Fibroblast of upper back skin (primary cell): ENCODE measurements at regions not wholly inside any gene's neighbourhood (a gene's known extent, or its start where the extent isn't known, plus 50 kb on each side); places are given as distances from the start of the nearest gene placed in this dataset.
A peak's percentile ranks its signal among the peaks of the same experiment; 100 is the strongest.

Source experiments
- DNase-seq: peaks from one replicate; pipeline ENCODE4 v3.0.0-alpha.2; 2013

DNA sequence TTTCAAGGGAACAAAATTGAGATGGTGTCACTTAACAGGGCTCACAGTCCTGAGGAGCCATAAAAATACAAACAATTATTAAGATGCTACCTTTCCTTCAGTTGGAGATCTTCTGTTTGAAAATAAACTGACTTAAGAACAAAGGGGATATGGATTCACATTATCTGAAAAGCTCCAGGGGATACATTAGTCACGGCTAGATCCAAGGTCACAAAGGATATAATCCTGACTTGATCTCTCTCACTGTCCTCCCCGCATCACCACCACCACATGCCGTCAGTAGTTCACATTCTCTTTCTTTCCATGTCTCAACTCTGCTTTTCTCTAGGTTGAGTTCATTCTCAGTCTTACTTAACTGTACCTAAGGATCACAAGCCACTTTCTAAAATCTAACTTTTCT lies 530.4 kb upstream of the MARCKS start:
- DNase-seq = no peak

DNA sequence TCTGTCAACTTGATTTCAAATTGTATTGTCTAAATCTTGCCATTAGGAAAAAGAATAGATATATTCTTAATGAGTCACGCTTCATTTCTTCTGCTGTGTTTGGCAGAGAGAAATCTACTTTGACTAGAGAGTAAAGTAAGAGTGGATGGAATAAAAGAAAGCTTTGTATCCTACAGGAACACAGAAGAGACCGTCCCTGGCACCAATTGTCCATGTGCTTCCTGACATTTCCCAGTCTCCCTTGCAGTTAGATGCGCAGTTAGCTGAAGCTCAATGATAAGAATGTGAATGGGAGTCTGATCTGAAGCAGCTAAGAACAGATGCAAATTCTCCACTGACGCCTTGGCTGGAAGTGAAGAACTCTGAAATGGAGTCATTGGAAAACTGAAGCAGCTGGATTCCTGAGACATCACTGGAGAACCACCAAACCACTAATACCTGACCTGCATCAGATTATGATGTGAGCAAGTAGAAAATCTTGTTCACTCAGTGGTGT lies 528.2 kb upstream of the MARCKS start:
- DNase-seq = peak; percentile 84

DNA sequence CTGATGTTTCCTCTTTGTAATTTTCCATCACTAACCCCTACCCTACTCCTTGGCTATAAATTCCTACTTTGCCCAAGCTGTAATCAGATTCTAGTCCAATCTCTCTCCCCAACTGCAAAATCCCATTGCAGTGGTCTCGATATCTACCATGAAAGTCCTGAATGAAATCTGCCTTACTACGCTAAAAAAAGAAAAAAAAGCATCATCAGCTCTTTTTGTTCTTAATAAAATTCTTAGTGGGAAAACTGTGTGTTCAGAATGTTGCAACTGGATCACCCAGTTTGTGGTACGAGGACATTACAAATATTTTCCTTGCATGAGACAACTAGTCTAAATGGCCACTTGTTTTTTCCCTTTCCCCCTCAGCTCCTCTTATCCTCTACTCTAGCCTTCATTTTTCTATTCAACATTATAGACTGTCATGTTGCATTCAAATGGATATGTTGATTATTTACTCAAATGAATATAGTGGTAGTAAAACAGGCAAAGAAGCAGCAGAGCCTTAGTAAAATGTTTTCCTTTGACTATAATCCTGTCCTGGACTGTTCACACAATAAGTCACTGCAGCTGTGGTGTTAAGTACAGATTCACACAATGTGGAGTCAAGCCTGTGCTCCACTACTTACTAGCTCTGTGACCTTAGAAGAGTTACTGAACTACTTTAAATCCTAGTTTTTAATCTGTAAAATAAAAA lies 527.1 kb upstream of the MARCKS start:
- DNase-seq = no peak

DNA sequence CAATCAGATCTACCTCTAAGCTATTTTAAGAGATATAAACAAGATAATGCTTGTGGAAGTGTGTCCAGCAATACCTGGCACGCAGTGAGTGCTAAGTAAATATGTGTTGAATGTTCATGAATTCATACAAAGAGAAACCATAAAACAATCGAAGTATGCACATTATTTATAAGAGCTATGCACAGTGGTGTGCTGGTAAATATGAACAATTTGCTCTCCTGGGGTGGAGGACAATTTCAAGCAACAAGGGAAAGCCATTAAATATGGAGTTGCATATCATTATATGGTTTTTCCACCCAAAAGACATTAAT lies 526.6 kb upstream of the MARCKS start:
- DNase-seq = no peak

DNA sequence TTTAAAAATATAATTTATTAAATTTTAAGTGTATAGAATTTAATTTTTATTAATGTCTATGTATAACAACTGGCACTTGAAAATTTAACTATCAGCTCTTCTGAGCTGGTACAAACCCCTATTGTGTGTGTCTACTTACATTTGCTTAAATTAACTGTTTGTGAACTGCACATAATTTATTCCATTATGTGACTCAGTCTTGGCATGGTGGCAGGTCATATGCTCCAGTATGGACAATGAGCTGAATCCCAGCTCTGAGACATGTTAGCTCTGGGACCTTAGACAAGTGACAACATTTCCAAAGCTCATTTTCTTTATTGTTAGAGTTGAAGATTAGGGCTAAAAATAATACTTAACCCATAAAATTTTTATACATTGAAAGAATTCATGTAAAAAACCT lies 526.1 kb upstream of the MARCKS start:
- DNase-seq = no peak

DNA sequence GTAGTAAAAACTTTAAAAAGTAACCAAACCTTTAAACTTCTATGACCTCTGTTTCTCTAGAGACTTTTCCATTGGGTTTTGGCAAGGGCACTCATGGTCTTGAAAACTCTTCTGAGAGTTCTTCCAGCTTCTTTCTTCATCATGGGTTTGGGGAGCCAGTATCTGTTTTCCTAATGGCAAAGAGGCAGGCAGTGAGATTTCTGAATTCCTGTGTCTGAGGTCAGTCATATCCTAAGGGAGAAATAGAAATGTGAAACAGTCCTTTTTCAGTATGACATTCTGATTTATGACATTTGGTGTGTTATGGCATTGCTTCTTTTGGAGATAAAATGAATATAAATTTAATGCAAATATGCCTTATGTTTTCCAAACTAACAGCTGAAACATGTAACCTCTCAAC lies 518.5 kb upstream of the MARCKS start:
- peak; percentile 90 for DNase-seq

DNA sequence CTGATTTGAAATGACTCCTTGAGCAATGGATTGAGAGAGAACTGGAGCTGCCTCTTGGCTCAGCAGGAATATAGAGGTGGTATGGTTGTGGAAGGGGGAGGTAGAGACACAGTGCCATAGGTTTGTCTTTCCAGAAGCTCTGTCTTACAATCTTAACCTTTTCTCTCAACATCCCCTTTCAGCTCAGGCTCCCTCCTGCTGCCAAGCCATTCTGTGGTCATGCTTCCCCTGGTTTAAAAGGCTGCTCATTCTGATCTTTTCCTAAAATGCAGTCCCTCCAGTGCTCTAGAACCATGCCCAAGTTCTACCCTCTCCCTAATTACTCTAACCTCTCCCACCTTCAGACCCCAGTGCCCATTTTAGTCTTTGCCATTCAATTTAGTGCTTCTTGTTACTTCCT lies 517.9 kb upstream of the MARCKS start:
- no peak for DNase-seq

DNA sequence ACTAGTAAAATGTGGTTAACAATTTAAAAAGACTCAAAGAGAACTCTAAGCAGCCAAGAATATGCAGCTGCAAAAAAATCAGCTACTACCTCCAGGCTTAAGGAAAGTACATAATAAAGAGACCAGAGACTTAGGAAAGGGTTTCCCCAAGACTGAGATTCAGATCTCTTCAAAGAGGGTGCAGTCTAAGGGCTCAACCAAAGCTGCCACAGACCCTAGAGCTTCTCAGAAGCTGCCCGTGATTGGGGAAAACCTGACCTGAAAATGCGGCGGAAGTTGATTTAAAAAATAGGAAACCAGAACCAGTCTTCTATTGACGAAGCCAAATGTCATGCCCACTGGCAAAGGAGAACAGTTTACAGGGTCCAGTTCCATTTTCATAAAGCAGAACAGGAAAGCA lies 516.8 kb upstream of the MARCKS start:
- no peak for DNase-seq

DNA sequence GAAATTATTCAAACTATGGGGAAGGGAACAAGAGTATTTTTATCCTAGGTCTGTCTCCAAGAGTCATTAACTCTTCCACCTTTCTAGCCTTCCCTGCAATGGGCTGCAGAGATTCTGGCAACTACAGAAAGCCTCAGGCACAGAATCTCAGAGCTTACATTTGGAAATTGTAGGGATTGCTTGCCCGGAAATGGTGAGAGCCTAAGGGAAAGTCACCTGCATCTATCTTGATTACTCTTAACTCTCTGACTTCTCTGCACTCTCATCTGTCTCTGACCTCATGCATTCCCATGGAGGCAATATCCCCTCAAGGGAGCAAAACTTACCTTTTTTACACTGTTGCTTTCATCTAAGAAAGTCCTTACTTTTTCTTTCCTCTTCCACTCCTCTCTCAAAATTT lies 513.2 kb upstream of the MARCKS start:
- no peak for DNase-seq

DNA sequence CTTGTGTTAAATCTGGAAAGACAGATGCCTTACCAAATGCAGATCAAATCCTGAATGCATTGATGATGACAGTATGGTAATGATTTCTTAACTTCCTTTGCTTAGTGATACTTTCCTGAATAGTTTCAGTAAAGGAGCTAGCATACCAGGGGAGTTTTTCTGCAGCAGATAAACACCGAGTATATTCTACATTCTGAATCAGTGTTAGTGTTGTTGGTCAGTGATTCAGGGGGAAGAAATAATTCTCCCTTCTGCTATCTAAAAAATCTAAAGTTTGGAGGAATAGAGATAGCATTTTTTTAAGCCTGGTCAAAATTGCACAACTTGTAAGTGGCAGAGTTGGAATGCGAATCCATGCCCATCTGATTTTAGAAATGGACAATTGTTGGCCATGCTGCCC lies 512.2 kb upstream of the MARCKS start:
- peak; percentile 76 for DNase-seq

DNA sequence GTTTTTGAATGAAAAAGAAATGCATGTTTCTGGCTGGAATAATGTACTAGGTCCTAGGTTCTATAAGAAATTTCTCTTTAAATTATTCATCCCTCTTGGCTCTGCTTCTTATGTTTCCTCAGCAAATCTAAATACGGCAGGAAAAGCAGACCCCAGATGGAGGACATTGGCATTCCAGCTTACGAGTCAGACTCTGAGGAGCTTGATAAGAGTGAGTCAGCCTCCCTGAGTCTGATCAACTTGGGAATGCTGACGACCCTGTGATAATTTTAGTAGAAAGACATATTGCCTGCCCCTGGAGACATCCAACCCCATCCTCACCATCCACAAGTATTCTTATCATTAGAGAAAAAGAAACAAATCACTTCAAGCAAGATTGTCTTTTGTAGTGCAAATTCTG lies 509.7 kb upstream of the MARCKS start:
- DNase-seq = peak; percentile 90

DNA sequence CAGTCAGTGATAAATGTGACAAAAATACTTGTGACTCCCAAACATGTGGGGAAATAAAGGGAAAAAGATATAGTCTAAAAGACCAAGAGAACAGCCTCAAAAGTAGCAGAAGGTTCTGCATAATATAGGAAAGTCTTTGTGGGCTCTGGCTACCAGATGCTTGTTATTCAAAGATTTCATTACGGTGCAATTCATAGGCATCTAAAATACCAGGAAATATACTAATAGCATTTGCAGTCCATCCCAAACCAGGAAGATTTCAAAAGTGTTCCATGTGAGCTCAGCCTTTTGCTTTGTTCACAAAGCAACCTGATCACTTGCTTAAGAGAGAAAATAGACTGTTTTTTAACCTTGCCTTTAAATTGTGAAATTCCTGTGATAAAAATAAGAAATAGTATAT lies 506.7 kb upstream of the MARCKS start:
- peak; percentile 78 for DNase-seq

DNA sequence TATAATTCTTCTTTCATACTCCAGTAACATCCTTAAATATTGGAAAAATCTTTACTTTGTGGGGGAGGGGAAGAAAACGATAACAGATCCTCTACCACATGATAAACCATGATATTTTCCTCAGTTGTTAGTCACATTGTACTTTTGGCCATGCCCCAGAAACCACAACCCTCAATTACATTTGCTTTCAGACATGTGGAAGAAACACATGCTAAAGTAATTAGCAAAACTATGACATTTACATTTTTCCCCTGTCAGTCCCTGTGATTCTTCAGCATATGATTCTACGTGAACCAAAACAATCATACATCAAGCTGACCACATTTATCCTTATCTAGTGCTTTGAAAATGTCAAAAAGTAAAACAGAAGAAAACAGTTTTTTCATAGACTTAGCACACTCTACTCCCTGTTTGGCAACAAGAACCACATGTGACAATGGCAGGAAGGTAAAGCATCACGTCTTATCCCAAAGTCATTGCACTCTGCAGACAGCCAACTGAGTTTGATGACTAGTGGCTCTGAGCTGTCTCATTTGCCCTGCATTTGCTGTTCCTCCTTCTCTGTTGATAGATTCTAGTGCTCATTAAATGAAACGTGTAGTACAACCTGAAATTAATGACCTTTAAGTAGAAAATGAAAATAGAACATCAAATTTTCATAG lies 505.8 kb upstream of the MARCKS start:
- DNase-seq = peak; percentile 98

DNA sequence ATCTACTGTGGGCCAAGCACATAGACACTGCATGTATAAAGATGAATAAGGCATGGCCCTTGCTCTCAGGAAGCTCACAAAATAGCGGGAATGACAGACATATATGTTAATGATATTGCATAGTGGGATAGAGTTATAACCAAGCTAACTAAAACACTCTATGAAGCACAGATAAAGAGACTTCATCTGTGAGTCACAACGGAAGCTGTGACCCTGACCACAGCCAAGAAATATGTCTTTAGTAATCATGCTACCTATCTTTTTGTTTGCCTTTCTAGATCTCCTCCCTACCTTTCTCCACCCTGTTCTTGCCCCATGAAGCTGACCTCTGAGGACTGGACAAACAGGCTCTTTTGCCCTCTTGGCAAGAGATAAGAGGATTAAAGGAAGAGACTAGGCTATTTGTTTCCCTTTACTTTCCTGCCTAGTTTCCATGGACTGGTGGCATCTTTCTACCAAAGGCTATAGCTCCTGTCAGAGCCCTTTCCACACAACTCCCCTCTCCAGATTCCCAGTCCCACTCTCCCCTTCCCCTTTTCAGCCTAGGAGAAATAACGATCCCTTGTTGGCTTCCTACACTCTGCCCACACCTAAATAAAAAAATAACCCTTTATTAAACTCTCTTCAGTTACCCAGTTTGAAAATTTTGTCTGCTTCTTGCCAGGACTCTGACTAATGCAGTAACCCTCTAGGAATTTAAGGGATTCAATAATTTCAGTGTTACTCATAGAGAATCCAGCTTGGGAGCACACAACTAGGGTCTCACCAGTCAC lies 504.9 kb upstream of the MARCKS start:
- peak; percentile 90 for DNase-seq

DNA sequence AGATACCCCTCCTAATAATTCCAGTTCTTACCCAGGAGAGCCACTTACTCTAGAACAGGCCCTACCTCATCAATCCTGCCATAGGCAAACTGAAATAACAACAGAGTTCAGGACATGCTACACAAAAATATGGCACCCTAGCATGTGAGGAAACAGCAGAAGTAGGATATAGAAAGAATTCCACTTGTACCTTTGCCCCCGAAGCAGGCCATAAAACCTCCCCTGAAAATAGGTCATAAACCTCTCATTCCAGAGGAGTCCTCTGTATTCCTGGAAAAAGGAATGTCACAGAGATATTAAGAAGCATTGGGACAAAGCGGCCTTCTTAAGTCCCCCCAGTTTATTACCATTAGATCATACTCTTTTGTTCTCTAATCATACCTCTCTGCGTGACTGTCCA lies 504.3 kb upstream of the MARCKS start:
- no peak for DNase-seq

DNA sequence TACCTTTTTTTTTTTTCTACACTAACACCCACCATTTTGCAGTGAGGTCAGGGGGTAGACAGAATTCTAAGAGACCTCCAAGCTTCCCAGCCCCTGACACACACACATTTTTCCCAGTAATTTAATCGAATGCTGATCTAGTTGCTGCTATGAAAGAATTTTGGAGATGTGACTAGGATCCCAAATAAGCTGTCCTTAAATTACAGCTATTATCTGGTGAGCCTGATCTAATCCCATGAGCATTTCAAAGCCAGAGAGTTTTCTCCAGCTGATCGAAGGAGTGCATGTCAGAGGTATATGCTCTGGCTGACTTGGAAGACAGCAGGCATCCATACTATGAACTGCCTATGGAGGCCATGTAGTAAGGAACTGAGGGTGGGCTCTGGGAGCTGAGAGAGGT lies 503.8 kb upstream of the MARCKS start:
- DNase-seq = no peak

DNA sequence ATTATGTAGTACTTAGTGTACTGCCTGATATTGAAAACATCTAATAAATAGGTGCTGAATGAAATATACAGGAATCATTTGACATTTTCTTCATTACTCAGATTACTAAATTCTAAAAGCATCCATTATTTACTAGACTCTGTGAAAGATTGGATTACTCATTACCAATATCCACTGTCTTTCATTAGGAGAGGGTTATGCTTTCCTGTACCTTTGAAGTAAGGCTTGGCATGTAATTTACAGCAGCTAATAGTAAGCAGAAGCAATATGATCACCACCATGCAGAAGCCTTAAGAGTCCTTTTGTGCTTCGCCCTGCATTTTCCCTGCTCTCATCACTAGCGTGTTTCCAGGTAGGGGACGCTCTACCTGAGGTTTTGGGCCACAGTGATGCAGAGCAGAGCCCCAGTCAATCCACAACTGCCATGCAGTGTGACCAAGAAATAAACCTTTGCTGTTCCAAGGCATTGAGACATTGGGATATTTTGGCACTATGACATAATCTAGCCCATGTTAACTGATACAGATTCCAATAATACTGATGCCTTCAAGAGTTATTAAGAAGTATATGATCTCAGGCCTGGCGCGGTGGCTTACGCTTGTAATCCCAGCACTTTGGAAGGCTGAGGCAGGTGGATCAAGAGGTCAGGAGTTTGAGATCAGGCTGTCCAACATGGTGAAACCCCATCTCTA lies 502.8 kb upstream of the MARCKS start:
- DNase-seq = no peak

DNA sequence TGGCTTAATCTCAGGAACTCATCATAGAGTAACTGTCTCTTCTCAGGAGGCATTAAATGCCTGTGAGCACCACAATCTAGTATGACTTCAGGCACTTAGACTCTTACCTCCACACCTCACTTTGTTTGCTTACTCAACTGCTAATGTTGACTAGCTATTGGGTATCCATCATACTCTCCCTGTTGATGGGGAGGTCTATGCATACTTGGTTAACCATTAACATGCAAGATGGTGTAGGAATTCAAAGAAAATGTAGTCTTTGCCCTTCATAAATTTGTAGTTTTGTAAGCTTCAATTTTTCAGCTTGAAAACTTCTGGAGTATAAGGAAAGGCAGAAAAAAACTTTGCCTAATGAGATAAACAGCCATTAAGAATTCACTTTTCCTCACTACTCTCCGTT lies 501.0 kb upstream of the MARCKS start:
- DNase-seq = no peak

DNA sequence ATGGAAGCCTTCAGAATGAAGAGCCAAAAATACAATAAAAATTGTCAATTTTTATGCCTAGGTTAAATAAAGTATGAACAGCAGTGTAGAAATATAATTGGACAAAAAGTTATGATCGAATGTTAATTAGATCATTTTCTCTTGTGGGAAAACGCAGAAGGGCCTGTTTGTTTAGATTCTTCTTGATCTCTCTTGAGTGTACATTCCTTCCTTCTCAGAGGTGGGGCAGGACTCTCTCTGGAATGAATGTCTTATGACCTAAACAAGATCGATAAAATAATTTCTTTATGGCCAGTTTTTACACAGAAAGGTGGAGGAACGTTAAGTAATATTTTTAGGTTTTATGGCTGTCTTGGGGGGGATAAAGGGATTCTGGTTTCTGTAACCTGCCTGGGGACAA lies 500.1 kb upstream of the MARCKS start:
- no peak for DNase-seq

DNA sequence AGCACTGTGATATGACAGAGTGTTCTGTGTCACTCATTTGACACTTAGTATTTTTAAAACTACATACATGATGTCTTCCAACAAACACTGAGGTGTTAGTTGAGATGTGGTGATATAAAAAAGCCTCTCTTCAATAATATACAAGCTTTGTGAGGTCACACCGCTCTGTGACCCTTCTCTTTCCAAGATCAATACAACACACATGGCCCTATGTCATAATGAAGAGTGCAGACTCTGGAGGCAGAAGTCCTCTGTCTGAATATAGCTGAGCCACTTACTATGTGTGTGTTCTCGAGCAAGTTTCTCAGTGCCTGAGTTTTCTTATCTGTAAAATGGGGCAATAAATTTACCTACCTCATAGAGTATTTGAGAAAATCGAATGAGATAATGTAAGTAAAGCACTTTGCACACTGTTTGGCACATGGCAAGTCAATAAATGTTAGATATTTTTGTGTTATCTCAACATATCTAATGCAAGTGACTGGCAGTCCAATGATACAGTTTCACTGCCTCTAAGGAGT lies 499.0 kb upstream of the MARCKS start:
- no peak for DNase-seq

DNA sequence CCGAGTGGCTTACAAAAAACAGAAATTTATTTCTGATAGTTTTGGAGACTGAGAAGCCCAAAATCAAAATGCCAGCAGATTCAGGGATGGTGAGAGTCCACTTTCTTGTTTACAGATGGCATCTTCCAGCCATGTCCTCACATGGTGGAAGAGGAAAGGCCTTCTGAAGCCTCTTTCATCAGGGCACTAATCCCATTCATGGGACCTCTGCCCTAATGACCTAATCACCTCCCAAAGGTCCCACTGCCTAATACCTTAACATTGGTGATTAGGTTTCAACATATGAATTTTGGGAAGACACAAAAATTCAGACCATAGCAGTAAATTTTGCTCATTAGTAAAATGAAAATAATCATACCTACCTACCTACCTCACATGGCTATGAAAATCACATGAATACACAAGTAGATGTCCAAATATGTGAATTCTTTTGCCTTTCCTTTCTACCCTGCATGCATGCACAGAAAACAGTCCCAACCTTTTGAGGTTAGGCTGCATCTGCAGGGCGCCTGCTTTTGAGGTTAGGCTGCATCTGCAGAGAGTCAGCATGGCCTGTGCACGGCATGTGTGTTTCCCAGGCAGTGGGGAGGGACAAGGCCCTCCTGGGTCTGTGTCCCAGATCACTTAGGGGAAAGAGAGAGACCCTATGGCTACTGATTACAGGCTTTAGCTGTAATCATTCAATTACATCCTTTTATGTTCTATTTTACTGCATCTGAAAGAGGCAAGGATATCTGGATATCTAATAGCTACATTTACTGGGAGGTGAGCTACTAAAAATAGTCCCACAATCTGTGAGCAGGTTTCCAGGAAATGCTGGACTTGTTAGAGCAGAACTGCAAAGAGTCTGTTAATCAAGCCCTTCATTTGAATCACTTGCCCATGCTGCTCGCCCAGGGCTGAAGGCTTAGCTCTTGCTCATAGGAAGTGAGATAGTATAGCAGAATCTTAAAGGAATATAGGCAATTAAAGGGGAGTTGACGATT lies 497.7 kb upstream of the MARCKS start:
- DNase-seq = peak; percentile 87

DNA sequence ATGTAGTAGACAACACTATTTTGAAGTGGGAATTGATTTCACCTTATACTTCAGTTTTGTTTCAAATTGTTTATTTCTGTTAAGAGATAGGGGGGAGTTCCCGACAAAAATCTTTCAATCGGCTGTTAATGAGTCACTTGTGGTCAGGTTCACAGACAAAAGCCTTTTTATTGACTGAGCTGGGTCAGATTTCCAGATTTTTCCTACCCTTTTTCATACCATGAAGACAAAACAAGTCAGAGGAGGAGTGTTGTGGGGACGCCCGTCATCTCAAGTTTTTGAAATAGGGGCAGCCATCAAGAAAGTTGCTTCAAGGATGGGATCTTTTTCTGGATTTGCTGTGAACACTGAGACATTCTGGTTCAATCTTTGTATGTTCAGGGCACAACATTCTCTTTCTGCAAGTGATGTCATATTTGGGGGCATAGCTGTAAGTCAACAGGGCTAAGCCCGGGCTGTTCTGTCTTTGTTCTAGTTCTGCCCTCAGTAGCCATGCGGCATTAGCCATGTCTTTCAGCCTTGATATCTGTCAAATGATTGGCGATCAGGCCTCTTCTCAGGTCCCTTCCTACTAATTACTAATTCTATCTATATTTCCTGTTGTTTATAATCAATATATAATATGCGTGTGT lies 496.0 kb upstream of the MARCKS start:
- DNase-seq = peak; percentile 90
